ENCODE measurements at regions not wholly inside any gene's neighbourhood (a gene's known extent, or its start where the extent isn't known, plus 50 kb on each side); places are given as distances from the start of the nearest gene placed in this dataset.

DNA sequence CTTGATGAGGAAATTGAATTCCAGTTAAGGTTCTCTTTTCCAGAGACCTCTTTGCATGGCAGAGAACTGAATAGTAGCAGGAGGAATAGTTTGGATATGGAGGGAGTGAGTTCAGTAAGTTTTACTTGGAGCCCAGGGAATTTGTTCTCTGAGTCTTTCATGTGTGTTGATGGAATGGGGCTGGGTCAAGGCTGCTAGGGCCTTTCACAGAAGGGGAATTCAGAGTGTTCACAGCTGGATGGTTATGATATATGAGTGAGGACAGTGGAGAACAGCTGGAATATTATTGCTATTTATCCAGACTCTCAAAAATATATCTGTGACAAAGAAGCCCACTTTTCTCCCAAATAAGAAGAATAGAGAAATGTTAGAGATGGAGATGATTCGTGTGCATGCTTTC lies 372.8 kb downstream of the PLK2 start:
- TF ChIP-seq, protein P1, sequence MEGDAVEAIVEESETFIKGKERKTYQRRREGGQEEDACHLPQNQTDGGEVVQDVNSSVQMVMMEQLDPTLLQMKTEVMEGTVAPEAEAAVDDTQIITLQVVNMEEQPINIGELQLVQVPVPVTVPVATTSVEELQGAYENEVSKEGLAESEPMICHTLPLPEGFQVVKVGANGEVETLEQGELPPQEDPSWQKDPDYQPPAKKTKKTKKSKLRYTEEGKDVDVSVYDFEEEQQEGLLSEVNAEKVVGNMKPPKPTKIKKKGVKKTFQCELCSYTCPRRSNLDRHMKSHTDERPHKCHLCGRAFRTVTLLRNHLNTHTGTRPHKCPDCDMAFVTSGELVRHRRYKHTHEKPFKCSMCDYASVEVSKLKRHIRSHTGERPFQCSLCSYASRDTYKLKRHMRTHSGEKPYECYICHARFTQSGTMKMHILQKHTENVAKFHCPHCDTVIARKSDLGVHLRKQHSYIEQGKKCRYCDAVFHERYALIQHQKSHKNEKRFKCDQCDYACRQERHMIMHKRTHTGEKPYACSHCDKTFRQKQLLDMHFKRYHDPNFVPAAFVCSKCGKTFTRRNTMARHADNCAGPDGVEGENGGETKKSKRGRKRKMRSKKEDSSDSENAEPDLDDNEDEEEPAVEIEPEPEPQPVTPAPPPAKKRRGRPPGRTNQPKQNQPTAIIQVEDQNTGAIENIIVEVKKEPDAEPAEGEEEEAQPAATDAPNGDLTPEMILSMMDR (conservative IDR thresholded peaks at IDR 0.05) = no peak
- TF ChIP-seq ZFX (IDR thresholded peaks at IDR 0.05) = no peak
